Stimulated activated naive CD8-positive, alpha-beta T cell treated with anti-CD3 and anti-CD28 coated beads, Interleukin-15, amount 100 ng/mL, for 72 hours (primary cell): ENCODE measurements at regions not wholly inside any gene's neighbourhood (a gene's known extent, or its start where the extent isn't known, plus 50 kb on each side); places are given as distances from the start of the nearest gene placed in this dataset.
"Not testable (repeated sequence)": the region's sequence is repeated elsewhere in the genome, so short reads cannot be mapped to it uniquely, and the experiment has no call there.

Experiments used
- ATAC-seq: fragments of 150-1000 bp; cut with Tn5 transposase; 2 replicates; pipeline ENCODE4 v1.10.0; 2021; ENCODE audit warnings: mild to moderate bottlenecking, moderate library complexity
- DNase-seq, 2 donors: peaks; one replicate each; pipeline ENCODE4 v3.0.0; 2021 to 2022
- H3K27ac Mint-ChIP-seq, 2 donors: one replicate each; pipeline ENCODE4 v1.8.0; 2022; ENCODE audit warnings: mild to moderate bottlenecking in 2 of 2, mixed read lengths in 2 of 2, moderate library complexity in 2 of 2
- H3K27me3 Mint-ChIP-seq: one replicate; pipeline ENCODE4 v1.8.0; 2022; ENCODE audit warnings: mixed read lengths
- H3K4me1 Mint-ChIP-seq: one replicate; pipeline ENCODE4 v1.8.0; 2022; ENCODE audit warnings: mild to moderate bottlenecking, mixed read lengths
- H3K4me3 Mint-ChIP-seq, 2 donors: one replicate each; pipeline ENCODE4 v1.8.0; 2022; ENCODE audit warnings: mild to moderate bottlenecking in 2 of 2, mixed read lengths in 2 of 2, moderate library complexity in 1 of 2
- H3K9me3 Mint-ChIP-seq, 2 donors: one replicate each; pipeline ENCODE4 v1.8.0; 2022; ENCODE audit warnings: mixed read lengths in 2 of 2

GRCh38 chr10:42883993-42884983 is 101.7 kb downstream of the BMS1 start:
- Mint-ChIP-seq H3K27me3 (no peaks in the 10 kb centered on the region), H3K4me3 (no peak overlapping the region), H3K9me3 (peaks cover 10 to 15% of the 10 kb centered on the region in 2 donors), H3K4me1 (no peaks in the 10 kb centered on the region), H3K27ac (peak overlapping the region in 1 of 2 donors; percentile 1)
- DNase-seq (no peak), ATAC-seq (peak; percentile 22)

GRCh38 chr10:42885491-42886270 is 103.1 kb downstream of the BMS1 start:
- H3K9me3 Mint-ChIP-seq, result peaks cover 10 to 15% of the 10 kb centered on the region in 2 donors
- DNase-seq (no peak), ATAC-seq (no peak)
- H3K4me3 Mint-ChIP-seq, result no peak overlapping the region
- no peaks in the 10 kb centered on the region for H3K4me1 Mint-ChIP-seq
- no peaks in the 10 kb centered on the region for H3K27me3 Mint-ChIP-seq
- H3K27ac Mint-ChIP-seq, result no peak overlapping the region

- Mint-ChIP-seq H3K9me3 (peaks cover 0 to 3% of the 10 kb centered on the region in 2 donors), H3K4me3 (no peak overlapping the region), H3K4me1 (no peaks in the 10 kb centered on the region), H3K27ac (no peak overlapping the region), H3K27me3 (no peaks in the 10 kb centered on the region)
- ATAC-seq (no peak), DNase-seq (no peak)
These were observed 105.3 kb downstream of the BMS1 start for GRCh38 chr10:42887734-42888503.

- H3K4me1 Mint-ChIP-seq, result no peaks in the 10 kb centered on the region
- H3K27me3 Mint-ChIP-seq, result no peaks in the 10 kb centered on the region
- ATAC-seq (no peak), DNase-seq (no peak)
- peak overlapping the region in 1 of 2 donors; percentile 24 for H3K27ac Mint-ChIP-seq
- no peaks in the 10 kb centered on the region for H3K9me3 Mint-ChIP-seq
- no peak overlapping the region for H3K4me3 Mint-ChIP-seq
These were observed 106.0 kb downstream of the BMS1 start for GRCh38 chr10:42888504-42889095.

- no peak overlapping the region for H3K27ac Mint-ChIP-seq
- ATAC-seq (peak; percentile 80), DNase-seq (no peak)
- peaks cover 41% of the 10 kb centered on the region for H3K27me3 Mint-ChIP-seq
- H3K4me3 Mint-ChIP-seq, result no peak overlapping the region
- peaks cover 5 to 16% of the 10 kb centered on the region in 2 donors for H3K9me3 Mint-ChIP-seq
- H3K4me1 Mint-ChIP-seq, result peaks cover 18% of the 10 kb centered on the region
These were observed 114.1 kb downstream of the BMS1 start for GRCh38 chr10:42896735-42897134.

GRCh38 chr10:42898037-42898960 is 115.7 kb downstream of the BMS1 start:
- peak overlapping the region in 1 of 2 donors; percentile 34 for H3K4me3 Mint-ChIP-seq
- peaks cover 18% of the 10 kb centered on the region for H3K4me1 Mint-ChIP-seq
- no peak overlapping the region for H3K27ac Mint-ChIP-seq
- H3K9me3 Mint-ChIP-seq, result peaks cover 6 to 23% of the 10 kb centered on the region in 2 donors
- ATAC-seq, result peak; percentile 26
- no peak for DNase-seq
- peaks cover 48% of the 10 kb centered on the region for H3K27me3 Mint-ChIP-seq

- no peak overlapping the region for H3K4me3 Mint-ChIP-seq
- DNase-seq (no peak), ATAC-seq (no peak)
- peaks cover 18% of the 10 kb centered on the region for H3K4me1 Mint-ChIP-seq
- peaks cover 6 to 24% of the 10 kb centered on the region in 2 donors for H3K9me3 Mint-ChIP-seq
- peaks cover 51% of the 10 kb centered on the region for H3K27me3 Mint-ChIP-seq
- H3K27ac Mint-ChIP-seq, result no peak overlapping the region
These were observed 116.4 kb downstream of the BMS1 start for GRCh38 chr10:42899036-42899435.

GRCh38 chr10:42900346-42900745 is 117.8 kb downstream of the BMS1 start:
- ATAC-seq, H3K27ac Mint-ChIP-seq, H3K4me3 Mint-ChIP-seq, DNase-seq: not testable (repeated sequence)
- peaks cover 18% of the 10 kb centered on the region for H3K4me1 Mint-ChIP-seq
- H3K27me3 Mint-ChIP-seq, result peaks cover 51% of the 10 kb centered on the region
- H3K9me3 Mint-ChIP-seq, result peaks cover 7 to 24% of the 10 kb centered on the region in 2 donors

- H3K4me3 Mint-ChIP-seq, result no peak overlapping the region
- H3K9me3 Mint-ChIP-seq, result peaks cover 25 to 39% of the 10 kb centered on the region in 2 donors
- no peak overlapping the region for H3K27ac Mint-ChIP-seq
- ATAC-seq (no peak), DNase-seq (no peak)
- no peaks in the 10 kb centered on the region for H3K27me3 Mint-ChIP-seq
- H3K4me1 Mint-ChIP-seq, result no peaks in the 10 kb centered on the region
These were observed 128.8 kb downstream of the BMS1 start for GRCh38 chr10:42911359-42911758.

GRCh38 chr10:42916974-42917373 is 134.4 kb downstream of the BMS1 start:
- Mint-ChIP-seq H3K27ac (no peak overlapping the region), H3K9me3 (peaks cover 16 to 28% of the 10 kb centered on the region in 2 donors), H3K27me3 (no peaks in the 10 kb centered on the region), H3K4me1 (peaks cover 5% of the 10 kb centered on the region), H3K4me3 (no peak overlapping the region)
- ATAC-seq (no peak), DNase-seq (no peak)

GRCh38 chr10:42917821-42918220 is 135.2 kb downstream of the BMS1 start:
- Mint-ChIP-seq H3K4me1 (peaks cover 5% of the 10 kb centered on the region), H3K27ac (no peak overlapping the region), H3K27me3 (no peaks in the 10 kb centered on the region), H3K4me3 (no peak overlapping the region), H3K9me3 (peaks cover 21 to 30% of the 10 kb centered on the region in 2 donors)
- ATAC-seq (no peak), DNase-seq (no peak)

GRCh38 chr10:42921951-42922350 is 139.4 kb downstream of the BMS1 start:
- no peak overlapping the region for H3K4me3 Mint-ChIP-seq
- peaks cover 5% of the 10 kb centered on the region for H3K4me1 Mint-ChIP-seq
- H3K27me3 Mint-ChIP-seq, result no peaks in the 10 kb centered on the region
- ATAC-seq (no peak), DNase-seq (no peak)
- H3K27ac Mint-ChIP-seq, result no peak overlapping the region
- peaks cover 7 to 11% of the 10 kb centered on the region in 2 donors for H3K9me3 Mint-ChIP-seq

GRCh38 chr10:42924484-42924883 is 141.9 kb downstream of the BMS1 start:
- peaks cover 7 to 10% of the 10 kb centered on the region in 2 donors for H3K9me3 Mint-ChIP-seq
- ATAC-seq (no peak), DNase-seq (no peak)
- no peaks in the 10 kb centered on the region for H3K4me1 Mint-ChIP-seq
- no peak overlapping the region for H3K27ac Mint-ChIP-seq
- peaks cover 9% of the 10 kb centered on the region for H3K27me3 Mint-ChIP-seq
- no peak overlapping the region for H3K4me3 Mint-ChIP-seq

GRCh38 chr10:42926843-42927242 is 144.2 kb downstream of the BMS1 start:
- Mint-ChIP-seq H3K27me3 (peaks cover 9% of the 10 kb centered on the region), H3K27ac (no peak overlapping the region), H3K9me3 (peaks cover 7 to 10% of the 10 kb centered on the region in 2 donors), H3K4me3 (no peak overlapping the region), H3K4me1 (no peaks in the 10 kb centered on the region)
- DNase-seq (no peak), ATAC-seq (no peak)
